Testis (tissue), 2 donors: ENCODE measurements at regions not wholly inside any gene's neighbourhood (a gene's known extent, or its start where the extent isn't known, plus 50 kb on each side); places are given as distances from the start of the nearest gene placed in this dataset.

Experiments used
- DNase-seq: peaks from one replicate; pipeline ENCODE4 v3.0.0-alpha.2; 2019
- H3K27ac ChIP-seq, 2 donors: fragments of 200-600 bp; sonication (generic); one replicate each; pipeline ENCODE4 v1.5.1; 2019
- H3K27me3 ChIP-seq: fragments of 200-600 bp; sonication (generic); one replicate; pipeline ENCODE4 v1.5.1; 2019
- H3K36me3 ChIP-seq: fragments of 200-600 bp; sonication (generic); one replicate; pipeline ENCODE4 v1.5.1; 2017; ENCODE audit warnings: low read depth; ENCODE audit errors: missing control alignments
- H3K4me1 ChIP-seq: fragments of 200-600 bp; sonication (generic); one replicate; pipeline ENCODE4 v1.5.1; 2019
- H3K4me3 ChIP-seq, 2 donors: fragments of 200-600 bp; sonication (generic); one replicate each; pipeline ENCODE4 v1.5.1; 2017 to 2019
- H3K9me3 ChIP-seq: fragments of 200-600 bp; sonication (generic); one replicate; pipeline ENCODE4 v1.5.1; 2017
- POLR2A ChIP-seq: fragments of 450-650 bp; IDR thresholded peaks from one replicate; pipeline ENCODE4 v1.6.1; 2017; ENCODE audit warnings: antibody characterized with exemption, mild to moderate bottlenecking, moderate library complexity
- WGBS, 2 donors: methylation state at CpG; one replicate each; pipeline ENCODE4 v1.1.5; 2018; 5-methylcytosine and 5-hydroxymethylcytosine counted together
- intact Hi-C: fragments of 100-400 bp; cut with DNase I; formaldehyde crosslinking; loops from one replicate; pipeline ENCODE4 v1.15.1; 2023; ENCODE audit warnings: low total_unique reads
- TF ChIP-seq, protein P1 (sequence below), 3 experiments: fragments of 450-650 bp in 2 of 3; fragments of 200-600 bp in 1 of 3; sonication (generic) in 1 of 3; IDR thresholded peaks; one replicate each; pipeline ENCODE4 v1.5.1; 2016 to 2019; ENCODE audit warnings: antibody characterized with exemption in 3 of 3, mild to moderate bottlenecking in 2 of 3, moderate library complexity in 1 of 3

DNA sequence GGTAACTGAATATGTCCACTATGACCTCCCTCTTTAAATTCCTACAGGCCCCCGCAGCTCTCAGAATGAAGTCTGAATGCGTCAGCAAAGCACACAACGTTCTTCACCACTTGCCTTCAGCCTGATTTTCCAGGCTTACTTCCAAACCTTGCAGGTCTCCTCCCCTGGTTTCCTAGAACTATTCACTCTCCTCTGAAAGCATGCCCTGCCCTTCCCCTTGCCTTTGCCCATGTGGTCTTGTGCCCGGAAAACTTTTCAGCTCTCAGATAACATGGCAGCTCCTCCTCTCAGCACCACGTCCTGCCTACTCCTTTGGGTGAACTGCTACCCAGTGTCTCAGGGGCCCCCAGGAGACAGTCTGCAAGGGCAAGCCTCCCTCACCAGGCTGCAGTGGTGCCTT lies 268.5 kb upstream of the LDB2 start:
- intact Hi-C loops, result no loop called here
- H3K4me3 ChIP-seq, result no peak overlapping the region
- no peak for TF ChIP-seq POLR2A
- TF ChIP-seq, protein P1, sequence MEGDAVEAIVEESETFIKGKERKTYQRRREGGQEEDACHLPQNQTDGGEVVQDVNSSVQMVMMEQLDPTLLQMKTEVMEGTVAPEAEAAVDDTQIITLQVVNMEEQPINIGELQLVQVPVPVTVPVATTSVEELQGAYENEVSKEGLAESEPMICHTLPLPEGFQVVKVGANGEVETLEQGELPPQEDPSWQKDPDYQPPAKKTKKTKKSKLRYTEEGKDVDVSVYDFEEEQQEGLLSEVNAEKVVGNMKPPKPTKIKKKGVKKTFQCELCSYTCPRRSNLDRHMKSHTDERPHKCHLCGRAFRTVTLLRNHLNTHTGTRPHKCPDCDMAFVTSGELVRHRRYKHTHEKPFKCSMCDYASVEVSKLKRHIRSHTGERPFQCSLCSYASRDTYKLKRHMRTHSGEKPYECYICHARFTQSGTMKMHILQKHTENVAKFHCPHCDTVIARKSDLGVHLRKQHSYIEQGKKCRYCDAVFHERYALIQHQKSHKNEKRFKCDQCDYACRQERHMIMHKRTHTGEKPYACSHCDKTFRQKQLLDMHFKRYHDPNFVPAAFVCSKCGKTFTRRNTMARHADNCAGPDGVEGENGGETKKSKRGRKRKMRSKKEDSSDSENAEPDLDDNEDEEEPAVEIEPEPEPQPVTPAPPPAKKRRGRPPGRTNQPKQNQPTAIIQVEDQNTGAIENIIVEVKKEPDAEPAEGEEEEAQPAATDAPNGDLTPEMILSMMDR (IDR thresholded peaks at IDR 0.05), result no peak

GRCh38 chr4:17165286-17165685 lies 266.8 kb upstream of the LDB2 start:
- no peak for DNase-seq
- H3K4me3 ChIP-seq, result no peak overlapping the region
- H3K9me3 ChIP-seq, result no peaks in the 10 kb centered on the region
- WGBS, 2 donors, result 69 to 90% methylated on average over 1 of the region's 1 CpG
- intact Hi-C loops, result no loop called here
- H3K27me3 ChIP-seq, result no peaks in the 10 kb centered on the region
- H3K27ac ChIP-seq, result no peak overlapping the region
- H3K36me3 ChIP-seq, result no peaks in the 10 kb centered on the region
- H3K4me1 ChIP-seq, result peaks cover 12% of the 10 kb centered on the region
- TF ChIP-seq, protein P1 (IDR thresholded peaks at IDR 0.05), result no peak
- no peak for TF ChIP-seq POLR2A

More for the DNA sequence above, 268.5 kb upstream of the LDB2 start:
- DNase-seq, result peak; percentile 47
- 26 to 29% methylated on average over 4 of the region's 5 CpGs for WGBS, 2 donors
- Histone ChIP-seq H3K9me3 (no peaks in the 10 kb centered on the region), H3K27me3 (no peaks in the 10 kb centered on the region), H3K27ac (peak overlapping the region; percentile 52 to 62), H3K4me1 (peaks cover 12% of the 10 kb centered on the region), H3K36me3 (no peaks in the 10 kb centered on the region)

- H3K27ac ChIP-seq, result no peak overlapping the region
Observed at GRCh38 chr4:17164666-17165065, 266.2 kb upstream of the LDB2 start.

GRCh38 chr4:17163156-17163771 lies 264.8 kb upstream of the LDB2 start:
- no peak for DNase-seq
- H3K9me3 ChIP-seq, result no peaks in the 10 kb centered on the region
- TF ChIP-seq POLR2A, result no peak
- TF ChIP-seq, protein P1 (IDR thresholded peaks at IDR 0.05), result no peak
- no peaks in the 10 kb centered on the region for H3K27me3 ChIP-seq
- WGBS, 2 donors, result 97 to 100% methylated on average over 1 to 3 of the region's 3 CpGs
- no peak overlapping the region for H3K27ac ChIP-seq
- peaks cover 12% of the 10 kb centered on the region for H3K4me1 ChIP-seq
- no peaks in the 10 kb centered on the region for H3K36me3 ChIP-seq
- intact Hi-C loops, result no loop called here
- no peak overlapping the region for H3K4me3 ChIP-seq

More at GRCh38 chr4:17164666-17165065, 266.2 kb upstream of the LDB2 start:
- H3K36me3 ChIP-seq, result no peaks in the 10 kb centered on the region
- H3K4me3 ChIP-seq, result no peak overlapping the region
- TF ChIP-seq, protein P1 (IDR thresholded peaks at IDR 0.05), result no peak
- no peak for TF ChIP-seq POLR2A
- H3K27me3 ChIP-seq, result no peaks in the 10 kb centered on the region
- WGBS, 2 donors, result 65 to 70% methylated on average over 2 of the region's 2 CpGs
- intact Hi-C loops, result no loop called here
- DNase-seq, result no peak
- peaks cover 12% of the 10 kb centered on the region for H3K4me1 ChIP-seq
- no peaks in the 10 kb centered on the region for H3K9me3 ChIP-seq

GRCh38 chr4:17157304-17157703 lies 258.9 kb upstream of the LDB2 start:
- WGBS, 2 donors, result 73 to 74% methylated on average over 4 of the region's 4 CpGs
- TF ChIP-seq, protein P1 (IDR thresholded peaks at IDR 0.05), result no peak
- TF ChIP-seq POLR2A, result no peak
- intact Hi-C loops, result no loop called here
- no peaks in the 10 kb centered on the region for H3K4me1 ChIP-seq
- H3K27me3 ChIP-seq, result no peaks in the 10 kb centered on the region
- H3K27ac ChIP-seq, result no peak overlapping the region
- H3K4me3 ChIP-seq, result no peak overlapping the region
- no peak for DNase-seq
- no peaks in the 10 kb centered on the region for H3K9me3 ChIP-seq
- no peaks in the 10 kb centered on the region for H3K36me3 ChIP-seq
